ENCODE measurements at regions not wholly inside any gene's neighbourhood (a gene's known extent, or its start where the extent isn't known, plus 50 kb on each side); places are given as distances from the start of the nearest gene placed in this dataset.

GRCh38 chr13:81563091-81563490 is 1222.2 kb upstream of the SPRY2 start:
- TF ChIP-seq FOXA1 (IDR thresholded peaks at IDR 0.05) (no peak), FOXM1 (IDR thresholded peaks at IDR 0.05; ENCODE audit: borderline replicate concordance) (no peak), L3MBTL2 (conservative IDR thresholded peaks at IDR 0.05) (no peak), BHLHE40 (IDR thresholded peaks at IDR 0.05; ENCODE audit: borderline replicate concordance) (no peak), FOXK2 (IDR thresholded peaks at IDR 0.05) (no peak), SP1 (IDR thresholded peaks at IDR 0.05) (no peak), SUZ12 (IDR thresholded peaks at IDR 0.05) (no peak), TARDBP (IDR thresholded peaks at IDR 0.05) (no peak), ELF4 (IDR thresholded peaks at IDR 0.05) (no peak), HDGF (IDR thresholded peaks at IDR 0.05; ENCODE audit: borderline replicate concordance) (no peak)
- TF ChIP-seq, protein P1, sequence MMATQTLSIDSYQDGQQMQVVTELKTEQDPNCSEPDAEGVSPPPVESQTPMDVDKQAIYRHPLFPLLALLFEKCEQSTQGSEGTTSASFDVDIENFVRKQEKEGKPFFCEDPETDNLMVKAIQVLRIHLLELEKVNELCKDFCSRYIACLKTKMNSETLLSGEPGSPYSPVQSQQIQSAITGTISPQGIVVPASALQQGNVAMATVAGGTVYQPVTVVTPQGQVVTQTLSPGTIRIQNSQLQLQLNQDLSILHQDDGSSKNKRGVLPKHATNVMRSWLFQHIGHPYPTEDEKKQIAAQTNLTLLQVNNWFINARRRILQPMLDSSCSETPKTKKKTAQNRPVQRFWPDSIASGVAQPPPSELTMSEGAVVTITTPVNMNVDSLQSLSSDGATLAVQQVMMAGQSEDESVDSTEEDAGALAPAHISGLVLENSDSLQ (IDR thresholded peaks at IDR 0.05) = no peak
